ENCODE measurements at regions not wholly inside any gene's neighbourhood (a gene's known extent, or its start where the extent isn't known, plus 50 kb on each side); places are given as distances from the start of the nearest gene placed in this dataset.

DNA sequence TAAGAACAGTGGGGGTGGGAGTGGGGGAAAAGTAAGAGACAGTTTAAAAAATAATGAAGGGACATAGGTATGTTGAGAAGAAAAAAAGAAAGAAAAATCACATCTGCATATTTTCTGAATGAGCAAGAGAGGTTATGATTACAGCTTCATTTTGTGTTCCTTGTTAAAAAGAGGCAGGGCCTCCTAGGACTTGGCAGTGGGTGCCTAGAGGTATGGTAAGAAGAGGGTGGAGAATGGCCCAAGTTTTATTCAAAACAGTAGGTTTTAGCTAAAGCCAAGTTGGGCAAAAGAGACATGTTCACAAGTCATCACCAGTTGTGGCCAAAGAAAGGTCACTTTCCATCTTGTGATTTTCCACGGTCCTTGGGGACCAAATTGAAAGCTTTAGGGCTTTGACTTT is 643.4 kb downstream of the CCDC171 start:
- DNase-seq (ENCODE audit: low spot score) = no peak

DNA sequence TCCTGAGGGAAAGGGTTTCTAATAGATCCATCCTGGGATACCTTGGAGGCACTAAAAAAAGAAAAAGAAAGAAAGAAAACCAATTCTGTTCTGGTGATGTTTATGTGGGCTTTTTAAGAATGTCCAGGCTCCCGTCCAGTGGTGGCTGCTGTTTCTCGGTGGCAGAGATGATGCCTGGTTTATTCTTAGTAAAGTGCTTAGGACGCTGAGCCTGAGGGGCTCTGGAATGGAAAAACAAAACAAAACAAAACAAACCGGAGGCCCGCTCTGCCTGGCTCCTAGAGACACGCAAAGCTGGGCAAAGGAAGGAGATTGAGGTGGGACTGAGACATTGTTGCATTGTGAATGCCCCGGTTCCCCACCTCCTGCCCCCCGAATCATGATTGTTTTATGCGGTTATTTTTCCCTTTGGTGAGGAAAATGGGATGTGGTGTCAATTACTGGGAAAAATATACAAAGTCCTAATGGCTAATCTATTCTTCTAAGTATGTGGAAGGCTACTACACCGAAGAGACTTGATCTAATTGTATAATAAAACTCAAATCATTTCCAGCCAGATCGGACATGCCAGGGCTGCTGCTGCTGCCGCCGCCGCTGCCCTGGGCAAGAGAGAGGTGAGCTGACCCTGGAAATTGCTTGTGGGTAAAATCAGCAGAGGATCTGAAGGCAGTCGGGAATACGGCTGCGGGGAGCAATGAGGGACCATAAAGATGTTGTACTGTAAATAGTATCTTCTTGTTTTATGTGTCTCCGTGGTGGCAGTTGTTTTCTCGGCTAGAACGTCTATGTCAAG is 644.9 kb downstream of the CCDC171 start:
- DNase-seq (ENCODE audit: low spot score) = no peak

DNA sequence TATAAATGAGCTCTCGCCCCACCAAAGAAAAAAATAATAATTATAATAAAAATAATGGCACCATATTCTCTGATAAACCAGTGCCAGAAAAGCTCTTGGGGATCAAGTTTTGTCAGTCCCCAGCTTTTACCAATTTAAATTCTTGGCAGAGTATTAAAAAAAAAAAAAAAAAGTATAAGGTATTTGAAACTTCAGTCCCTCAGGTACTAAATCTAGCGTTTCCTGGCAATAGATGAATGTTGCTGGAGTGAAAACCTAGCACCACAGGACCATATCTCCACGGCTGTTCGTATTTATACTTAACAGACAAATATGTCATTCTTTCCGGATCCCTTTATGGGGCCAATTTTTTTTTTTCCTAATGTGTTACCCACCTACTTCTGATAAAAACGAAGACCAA is 646.2 kb downstream of the CCDC171 start:
- no peak for DNase-seq (ENCODE audit: low spot score)

DNA sequence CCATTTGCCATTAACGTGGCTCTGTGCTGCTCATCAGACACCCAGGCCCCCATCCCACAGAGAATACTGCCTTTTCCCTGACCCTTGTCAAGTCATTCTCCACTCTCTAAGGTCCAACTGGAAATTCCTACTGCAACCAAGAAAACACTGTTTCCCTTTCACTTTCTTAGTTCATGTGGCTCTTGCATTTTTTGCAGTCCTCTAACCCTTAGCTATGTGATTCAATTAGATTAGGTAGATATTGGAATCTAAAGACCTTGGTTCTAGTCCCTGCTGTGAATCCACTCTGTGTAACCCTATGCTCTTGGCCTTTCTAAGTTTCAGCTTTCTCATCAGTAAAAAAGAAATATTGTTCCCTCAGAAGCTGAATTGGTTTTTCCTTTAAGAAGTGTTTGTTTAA is 649.4 kb downstream of the CCDC171 start:
- no peak for DNase-seq (ENCODE audit: low spot score)

DNA sequence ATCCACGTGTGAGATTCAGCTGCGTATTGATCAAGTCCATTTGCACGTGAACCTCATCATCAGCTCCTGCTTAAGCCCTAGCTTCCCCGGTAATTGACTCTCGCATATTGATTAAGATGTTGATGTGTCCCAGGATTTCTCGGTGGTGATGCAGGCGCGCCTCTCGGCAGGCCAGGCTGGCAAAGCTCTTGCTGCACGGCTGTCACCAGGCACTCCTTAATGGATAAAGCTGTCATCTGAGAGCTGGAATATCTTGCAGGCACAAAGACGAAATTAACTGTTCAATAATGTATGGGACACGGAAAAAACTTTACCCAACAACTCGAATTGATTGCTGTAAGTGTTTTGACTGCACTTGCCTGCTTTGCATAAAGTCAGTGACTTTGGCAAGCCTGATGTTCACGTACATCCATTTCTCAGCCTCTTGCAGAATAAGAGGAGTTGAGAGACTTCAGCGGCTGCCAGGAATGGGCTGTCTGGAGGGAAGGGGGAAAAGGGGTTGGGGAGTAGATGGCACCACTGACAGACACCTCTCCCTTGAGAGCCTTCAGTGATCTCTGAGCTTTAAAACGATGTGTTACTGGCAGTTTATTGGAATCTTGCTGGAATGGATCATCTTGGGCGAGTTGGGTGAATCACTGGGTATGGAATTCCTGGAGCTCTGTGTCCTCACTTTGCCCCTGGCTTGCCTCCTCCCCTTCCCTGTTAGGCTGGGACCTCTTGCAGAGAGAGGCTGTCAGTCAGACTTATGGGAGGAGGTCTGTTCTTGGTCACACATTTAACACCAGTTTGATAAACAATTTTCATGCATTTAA is 650.3 kb downstream of the CCDC171 start:
- peak; percentile 20 for DNase-seq (ENCODE audit: low spot score)

DNA sequence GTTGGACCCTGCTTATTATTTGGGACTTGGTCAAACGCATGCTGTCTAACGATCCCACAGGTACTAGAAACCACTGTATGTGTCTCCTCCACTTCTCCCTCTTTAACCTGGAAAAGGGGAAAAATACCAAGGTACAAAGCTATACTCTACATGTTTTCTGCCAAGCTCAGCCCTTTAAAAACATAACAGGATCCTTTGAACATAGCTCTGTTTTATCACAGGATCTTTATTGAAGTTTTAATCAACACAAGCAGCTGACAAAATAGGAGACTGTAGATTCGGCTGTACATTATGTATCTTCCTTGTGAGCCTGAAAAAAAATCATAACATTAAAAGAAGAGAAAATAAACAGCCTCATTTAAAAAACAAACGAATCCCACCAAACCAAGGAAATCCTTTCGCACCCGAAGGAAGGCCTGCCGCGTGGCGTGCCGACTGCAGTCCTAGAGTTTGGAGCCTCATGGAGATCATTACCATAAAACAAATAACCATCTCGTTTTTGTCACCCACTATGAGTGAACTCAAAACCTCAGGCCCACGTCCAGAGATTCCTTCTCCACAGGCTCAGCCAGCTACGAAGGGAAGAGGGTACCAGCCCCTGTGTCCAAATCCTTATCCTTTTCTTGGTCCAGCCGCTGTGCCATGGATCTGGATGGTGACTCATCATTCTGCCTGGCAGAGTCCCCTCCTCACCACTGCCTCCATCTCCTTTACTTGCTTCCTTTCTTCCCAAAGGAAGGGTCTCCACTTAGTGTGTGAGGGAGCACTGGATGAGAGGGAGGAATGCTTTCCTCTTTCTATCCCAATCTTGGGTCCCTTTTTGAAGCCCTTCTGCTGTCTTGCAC is 651.1 kb downstream of the CCDC171 start:
- DNase-seq (ENCODE audit: low spot score) = no peak

DNA sequence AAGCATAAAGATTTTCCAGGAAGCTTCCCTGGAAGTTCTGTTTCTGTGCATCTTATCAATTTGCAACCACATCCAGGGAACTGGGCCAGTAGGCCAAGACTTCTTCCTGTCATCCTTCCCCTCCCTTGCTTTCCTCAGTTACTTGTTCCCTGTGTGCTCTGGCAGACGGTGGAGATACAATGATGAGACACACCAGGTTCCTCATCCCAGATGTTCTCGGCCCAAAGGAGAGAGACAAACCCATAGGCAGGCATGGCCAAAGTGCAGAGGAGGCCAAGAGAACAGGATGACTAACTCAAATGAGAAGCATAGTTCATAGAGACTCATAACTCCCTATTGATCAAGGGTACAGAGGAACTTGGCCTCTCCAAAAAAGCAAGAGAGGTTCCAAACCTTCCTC is 652.6 kb downstream of the CCDC171 start:
- no peak for DNase-seq (ENCODE audit: low spot score)

DNA sequence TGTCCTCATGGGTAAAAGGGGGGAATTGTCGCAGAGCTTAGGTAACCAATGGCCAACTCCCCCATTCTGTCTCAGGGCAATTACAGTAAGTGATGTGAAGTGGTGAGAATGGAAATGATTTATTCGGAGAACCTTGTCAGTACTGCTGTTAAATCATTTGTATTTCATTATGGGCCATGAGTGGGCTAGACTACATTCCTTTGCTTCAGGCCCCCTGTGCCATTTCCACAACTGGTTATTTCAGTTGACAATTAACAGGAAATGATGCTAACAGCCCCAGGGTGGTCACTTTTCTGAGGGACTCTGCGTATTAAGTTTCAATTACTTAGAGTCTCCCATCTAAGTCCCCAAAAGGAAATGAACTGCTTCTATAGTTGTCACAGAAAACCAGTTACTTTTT is 653.7 kb downstream of the CCDC171 start:
- DNase-seq (ENCODE audit: low spot score) = no peak

DNA sequence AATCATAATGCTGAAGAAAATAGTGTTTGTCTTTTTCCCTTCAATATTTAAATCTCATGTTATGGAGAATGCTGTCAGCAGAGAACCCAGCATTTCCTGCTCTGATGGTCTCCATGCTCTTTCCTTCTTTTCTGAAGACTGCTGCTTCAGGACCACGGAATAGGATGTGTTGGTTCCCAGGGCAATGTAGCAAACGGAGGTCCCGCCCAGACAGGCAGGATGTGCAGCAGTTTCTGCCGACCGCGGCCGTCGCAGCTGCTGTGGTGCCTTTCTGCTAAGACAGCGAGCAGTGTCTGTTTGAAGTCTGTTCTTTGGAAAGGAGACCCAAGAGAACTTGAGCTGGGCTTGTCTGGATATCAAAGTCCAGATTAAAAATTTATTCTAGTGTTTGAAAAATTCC is 654.3 kb downstream of the CCDC171 start:
- DNase-seq (ENCODE audit: low spot score) = peak; percentile 43

DNA sequence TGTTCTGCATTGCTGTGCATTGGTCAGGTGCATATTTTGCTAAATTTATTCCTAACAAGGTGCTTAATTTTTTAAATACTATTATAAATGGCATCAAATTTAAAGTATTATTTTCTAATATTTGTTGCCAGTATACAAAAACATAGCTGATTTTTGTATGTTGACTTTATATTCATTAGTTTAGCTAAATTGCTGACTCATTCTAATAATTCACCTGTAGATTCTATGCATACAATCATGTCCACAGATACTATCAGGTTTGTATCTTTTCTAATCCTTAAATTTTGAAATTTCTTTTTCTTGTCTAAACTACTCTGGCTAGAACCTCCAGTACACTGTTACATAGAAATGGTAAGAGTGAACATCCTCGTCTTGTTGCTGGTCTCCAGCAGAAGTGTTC is 657.6 kb downstream of the CCDC171 start:
- DNase-seq (ENCODE audit: low spot score) = no peak

DNA sequence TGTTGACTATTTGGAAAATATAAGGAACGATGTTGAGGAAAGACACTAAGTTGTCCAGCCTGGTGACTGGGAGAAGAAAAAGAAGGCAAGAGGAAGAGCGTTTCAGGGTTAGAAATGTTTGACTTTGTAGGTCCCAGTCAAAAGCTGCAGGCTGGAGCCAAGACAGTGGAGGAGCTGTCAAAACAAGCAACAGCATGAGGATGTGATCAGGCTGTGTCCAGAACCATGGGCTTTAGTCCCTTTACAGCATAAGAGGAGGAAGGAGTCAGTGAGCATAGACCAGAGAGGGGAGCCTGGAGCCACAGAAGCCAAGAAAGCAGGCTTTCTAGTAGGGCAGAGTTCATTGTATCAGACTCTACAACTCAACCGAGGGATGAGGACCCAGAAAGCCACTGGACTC is 658.5 kb downstream of the BNC2 start:
- DNase-seq (ENCODE audit: low spot score) = no peak

DNA sequence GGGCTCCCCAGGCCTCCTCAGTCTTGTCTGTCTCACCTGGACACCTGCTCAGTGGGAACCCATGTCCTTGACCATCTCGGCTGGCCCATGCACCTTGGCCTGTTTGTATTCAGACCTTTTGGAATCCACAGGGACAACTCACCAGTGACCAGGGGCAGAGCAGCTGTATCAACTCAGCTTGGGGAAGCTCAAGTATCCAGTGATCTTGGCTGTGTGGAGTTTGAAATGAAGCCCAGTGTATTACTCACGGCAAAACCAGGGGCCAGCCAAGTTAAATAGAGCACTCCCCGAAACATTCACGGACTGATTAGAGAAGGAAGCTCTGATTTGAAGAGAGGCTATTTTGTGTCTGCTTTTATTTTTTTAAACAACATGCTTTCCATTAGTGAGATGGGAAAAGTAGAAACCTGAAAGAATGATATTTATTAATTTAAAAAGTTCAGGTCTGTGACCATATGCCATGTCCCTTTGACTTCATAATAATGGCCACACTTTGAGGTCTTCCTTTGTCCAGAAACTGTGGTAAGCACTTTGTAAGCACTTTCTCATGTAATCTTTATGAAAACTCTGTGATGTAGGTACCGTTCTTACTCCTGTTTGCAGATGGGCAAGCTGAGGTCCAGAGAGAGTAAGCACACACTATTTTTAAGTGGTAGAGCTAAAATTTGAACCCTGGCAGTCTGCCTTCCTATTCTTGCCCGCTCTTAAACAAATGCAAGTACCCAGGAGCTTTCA is 656.5 kb downstream of the BNC2 start:
- DNase-seq (ENCODE audit: low spot score) = no peak

DNA sequence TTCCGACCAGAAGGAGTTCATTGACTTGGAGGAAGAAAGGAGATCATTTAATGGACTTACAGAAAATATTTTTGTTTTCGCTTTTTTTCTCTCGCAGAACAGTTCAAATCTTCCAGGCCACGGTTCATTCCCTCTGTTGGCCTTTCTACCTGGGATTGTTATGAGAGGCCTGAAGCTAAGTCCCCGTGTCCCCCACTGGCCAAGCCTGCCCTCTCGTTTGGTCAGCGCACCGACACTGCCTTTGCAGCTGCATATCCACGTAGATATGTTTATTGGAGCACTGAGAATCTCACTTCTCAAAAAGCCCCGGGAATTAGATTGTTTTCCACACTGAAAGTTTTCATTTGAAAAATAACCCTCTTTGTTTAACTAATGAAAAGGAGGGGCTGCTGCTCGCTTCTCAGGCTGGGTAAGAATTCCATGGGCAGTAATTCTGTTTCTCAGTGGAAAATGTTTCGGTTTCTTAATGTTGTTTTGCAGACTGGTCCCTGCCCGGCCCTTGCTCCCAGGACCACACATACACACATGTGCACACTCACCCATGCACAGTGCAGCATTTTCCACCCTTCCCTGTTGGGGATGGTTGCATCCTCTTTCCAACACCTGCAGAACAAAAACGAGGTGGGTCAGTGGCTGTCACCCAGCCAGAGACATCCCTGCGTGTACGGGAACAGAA is 655.7 kb downstream of the BNC2 start:
- DNase-seq (ENCODE audit: low spot score) = no peak

DNA sequence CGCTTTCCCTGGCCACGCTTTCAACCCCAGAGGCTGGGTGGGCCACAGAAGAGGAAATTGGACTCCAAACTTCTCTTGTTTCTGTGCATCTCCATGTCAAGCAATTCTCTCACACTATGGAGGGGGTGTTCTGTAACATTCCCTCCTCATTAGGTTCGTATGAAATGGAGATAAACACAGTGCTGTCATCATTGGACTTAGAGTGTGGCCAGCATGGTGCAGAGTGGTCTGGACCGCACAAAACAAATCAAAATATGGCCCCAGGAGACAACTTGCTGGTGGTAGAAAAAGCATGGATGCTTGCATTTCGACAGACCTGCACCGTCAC is 655.2 kb downstream of the BNC2 start:
- DNase-seq (ENCODE audit: low spot score) = no peak

DNA sequence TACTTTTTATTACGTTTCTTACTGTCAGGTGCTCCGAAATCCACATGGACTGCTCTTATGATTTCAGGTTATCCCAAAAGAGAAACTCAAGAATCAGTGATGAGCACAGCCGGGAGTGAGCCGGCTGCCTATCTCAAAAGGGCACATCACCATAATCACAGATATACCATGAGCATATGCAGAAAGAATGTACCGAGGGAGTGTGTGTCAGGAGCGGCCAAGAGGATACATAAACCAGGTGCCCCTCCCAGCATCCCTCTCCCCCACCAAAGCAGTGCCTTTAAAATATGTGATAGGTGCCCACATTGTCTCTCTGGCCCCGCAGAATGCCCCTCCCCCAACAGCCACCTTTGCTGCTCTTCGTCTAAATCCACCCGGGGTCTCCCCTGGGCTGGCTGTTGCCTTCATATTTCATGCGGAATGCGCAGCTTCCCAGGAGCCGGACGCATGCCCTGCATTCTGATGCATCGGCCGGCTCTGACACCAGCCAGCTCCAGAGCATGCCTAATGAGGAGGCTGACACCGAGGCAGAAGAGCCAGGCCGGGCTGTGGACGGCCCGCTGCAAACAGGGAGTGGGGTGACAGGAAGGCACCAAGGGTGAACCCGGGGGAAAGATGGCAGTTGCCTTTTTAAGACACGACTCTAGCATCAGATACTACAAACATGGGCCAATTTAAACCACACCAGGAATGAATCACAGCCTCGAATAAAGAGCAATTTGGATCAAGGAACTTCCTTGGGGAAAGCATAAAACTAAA is 652.3 kb downstream of the BNC2 start:
- no peak for DNase-seq (ENCODE audit: low spot score)

DNA sequence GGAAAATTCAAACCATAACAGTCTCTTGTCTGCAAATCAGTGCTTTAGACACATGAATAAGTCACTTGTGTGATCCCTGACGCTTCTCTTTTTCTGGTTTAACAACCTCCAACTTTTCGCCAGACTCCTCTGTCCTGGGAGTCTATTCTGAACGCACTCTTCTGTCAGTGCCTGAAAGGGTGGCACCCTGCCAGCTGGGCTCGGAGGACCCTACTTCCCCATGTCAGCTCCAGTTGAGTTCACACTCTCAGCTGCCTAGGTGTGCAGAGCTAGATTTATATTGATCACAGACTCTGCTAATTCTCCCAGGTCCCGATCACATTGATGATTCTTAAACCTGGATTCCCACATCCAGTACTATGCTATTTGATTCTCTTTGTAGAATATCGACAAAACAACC is 649.1 kb downstream of the BNC2 start:
- no peak for DNase-seq (ENCODE audit: low spot score)

DNA sequence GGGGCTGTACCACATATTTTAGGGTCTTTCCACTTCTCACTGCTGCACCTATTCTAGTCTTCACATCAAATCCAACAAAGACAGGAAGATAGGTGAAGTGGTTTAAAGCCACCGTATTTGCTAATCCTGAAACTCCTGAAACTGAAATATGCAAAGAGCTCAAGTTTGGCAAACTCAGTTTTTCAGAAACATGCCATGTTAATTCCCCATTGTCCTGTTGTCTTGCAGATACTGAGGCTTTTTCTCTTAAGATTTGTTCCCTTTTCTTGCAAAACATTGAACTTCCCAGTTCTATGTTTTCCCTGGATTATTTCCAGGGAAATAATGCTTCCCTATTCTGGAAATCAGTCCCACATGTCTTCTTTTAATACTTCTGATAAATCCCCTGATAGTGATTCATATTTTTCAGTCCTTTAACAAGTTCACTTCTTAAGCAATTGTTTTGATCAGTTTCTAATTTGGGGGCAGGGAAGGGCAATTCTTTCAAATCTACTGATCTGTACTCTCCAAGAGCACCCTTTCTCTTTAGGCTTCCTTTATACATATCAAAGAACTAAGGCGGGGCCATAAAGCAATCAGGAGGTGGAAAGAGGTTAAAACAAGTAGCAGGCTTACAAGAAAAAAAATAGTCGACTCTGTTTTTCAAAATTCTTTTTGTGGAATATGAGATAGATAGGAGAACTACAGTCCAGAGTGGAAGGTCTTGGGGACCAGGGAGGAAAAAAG is 648.5 kb downstream of the BNC2 start:
- no peak for DNase-seq (ENCODE audit: low spot score)

DNA sequence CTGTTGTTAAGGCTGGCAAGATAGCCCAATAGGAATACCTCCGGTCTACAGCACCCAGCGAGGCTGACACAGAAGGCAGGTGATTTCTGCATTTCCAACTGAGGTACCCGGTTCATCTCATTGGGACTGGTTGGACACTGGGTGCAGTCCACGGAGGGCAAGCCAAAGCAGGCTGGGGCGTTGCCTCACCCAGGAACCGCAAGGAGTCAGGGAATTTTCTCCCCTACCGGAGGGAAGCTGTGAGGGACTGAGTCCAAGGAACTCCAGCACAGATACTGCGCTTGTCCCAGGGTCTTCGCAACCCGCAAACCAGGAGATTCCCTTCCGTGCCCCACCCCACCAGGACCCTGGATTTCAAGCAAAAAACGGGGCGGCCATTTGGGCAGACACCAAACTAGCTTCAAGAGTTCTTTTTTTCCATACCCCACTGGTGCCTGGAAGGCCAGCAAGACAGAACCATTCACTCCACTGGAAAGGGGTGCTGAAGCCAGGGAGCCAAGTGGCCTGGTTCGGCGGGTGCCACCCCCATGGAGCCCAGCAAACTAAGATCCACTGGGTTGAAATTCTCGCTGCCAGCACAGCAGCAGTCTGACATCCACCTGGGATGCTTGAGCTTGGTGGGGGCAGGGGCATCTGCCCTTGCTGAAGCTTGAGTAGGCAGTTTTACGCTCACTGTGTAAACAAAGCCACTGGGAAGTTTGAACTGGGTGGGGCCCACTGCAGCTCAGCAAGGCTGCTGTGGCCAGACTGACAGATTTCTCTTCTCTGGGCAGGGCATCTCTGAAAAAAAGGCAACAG is 647.2 kb downstream of the BNC2 start:
- DNase-seq (ENCODE audit: low spot score) = no peak

DNA sequence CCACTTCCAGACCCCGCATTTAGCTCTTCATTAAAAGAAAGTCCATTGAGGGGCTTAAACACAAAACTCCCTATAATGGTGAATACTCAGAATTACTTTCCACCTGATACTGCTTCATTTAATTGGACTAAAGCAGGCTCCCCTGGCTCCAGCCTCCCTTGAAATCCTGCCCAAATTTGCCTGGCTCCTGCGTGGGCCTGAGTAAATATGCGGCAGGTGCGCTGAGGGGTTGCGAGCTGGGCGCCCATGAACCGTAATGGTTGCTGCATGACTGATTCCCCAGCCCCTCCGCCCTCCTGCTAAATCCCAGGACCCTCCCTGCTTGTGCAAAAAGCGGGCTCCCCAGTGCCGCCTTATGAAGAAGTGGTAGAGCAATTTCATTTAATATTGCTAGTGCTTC is 639.7 kb downstream of the BNC2 start:
- no peak for DNase-seq (ENCODE audit: low spot score)

Measured in SK-N-DZ (cell line).